ENCODE measurements at regions not wholly inside any gene's neighbourhood (a gene's known extent, or its start where the extent isn't known, plus 50 kb on each side); places are given as distances from the start of the nearest gene placed in this dataset.
"Not testable (repeated sequence)": the region's sequence is repeated elsewhere in the genome, so short reads cannot be mapped to it uniquely, and the experiment has no call there.

DNA sequence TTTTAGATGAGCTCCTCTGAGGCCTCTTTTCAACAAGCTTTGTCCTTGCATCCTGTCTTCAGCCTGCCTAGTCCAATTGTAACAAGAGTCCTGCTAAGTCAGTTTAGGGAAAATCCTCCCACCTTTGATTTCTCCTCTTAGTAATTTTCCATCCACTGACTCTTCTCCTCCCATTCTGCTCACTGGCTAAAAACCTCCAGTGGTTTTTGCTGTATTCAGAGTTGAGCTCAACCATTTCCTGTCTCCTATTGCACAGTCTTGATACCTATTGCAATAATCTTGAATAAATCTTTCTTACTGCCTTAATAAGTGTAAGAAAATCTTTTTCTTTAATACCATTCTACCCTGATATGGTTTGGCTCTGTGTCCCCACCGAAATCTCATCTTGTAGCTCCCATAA, 117.8 kb upstream of the ENPP6 start:
- H4K20me1 ChIP-seq (ENCODE audit: insufficient read depth, low read length) = no peaks in the 10 kb centered on the region
- H3K79me2 ChIP-seq (ENCODE audit: low read length) = no peaks in the 10 kb centered on the region
- H3K27me3 ChIP-seq (ENCODE audit: low read depth, low read length) = no peaks in the 10 kb centered on the region
- TF ChIP-seq CTCF (IDR thresholded peaks at IDR 0.05; ENCODE audit: low read depth, low read length) (no peak), EZH2phosphoT487 (IDR thresholded peaks at IDR 0.05; ENCODE audit: low read depth) (no peak)
- no peaks in the 10 kb centered on the region for H3K9me3 ChIP-seq (ENCODE audit: insufficient read depth, low read length)
- no peak overlapping the region for H2AFZ ChIP-seq (ENCODE audit: low read depth, low read length)
- H3K27ac ChIP-seq (ENCODE audit: low read length) = no peak overlapping the region
- H3K36me3 ChIP-seq (replicated peaks; ENCODE audit: low read depth, low read length) = no peaks in the 10 kb centered on the region
- H3K4me3 ChIP-seq (ENCODE audit: low read length) = no peak overlapping the region
- H3K4me2 ChIP-seq (ENCODE audit: low read length) = no peak overlapping the region
- H3K9ac ChIP-seq (ENCODE audit: low read length) = no peak overlapping the region
- peaks cover 29% of the 10 kb centered on the region for H3K4me1 ChIP-seq (ENCODE audit: low read length)

DNA sequence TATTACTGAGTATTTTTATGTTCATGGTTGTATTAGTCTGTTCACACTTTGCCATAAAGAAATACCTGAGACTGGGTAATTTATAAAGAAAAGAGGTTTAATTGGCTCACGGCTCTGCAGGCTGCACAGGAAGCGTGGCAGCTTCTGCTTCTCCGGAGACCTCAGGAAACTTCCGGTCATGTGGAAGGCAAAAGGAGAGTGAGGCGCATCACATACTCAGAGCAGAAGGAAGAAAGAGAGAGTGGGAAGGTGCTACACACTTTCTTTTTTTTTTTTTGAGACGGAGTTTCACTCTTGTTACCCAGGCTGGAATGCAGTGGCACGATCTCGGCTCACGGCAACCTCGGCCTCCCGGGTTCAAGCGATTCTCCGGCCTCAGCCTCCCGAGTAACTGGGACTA, 115.8 kb upstream of the ENPP6 start:
- H3K4me3 ChIP-seq (ENCODE audit: low read length); H3K27me3 ChIP-seq (ENCODE audit: low read depth, low read length); H2AFZ ChIP-seq (ENCODE audit: low read depth, low read length); H3K4me2 ChIP-seq (ENCODE audit: low read length); H3K27ac ChIP-seq (ENCODE audit: low read length); H3K79me2 ChIP-seq (ENCODE audit: low read length); H3K36me3 ChIP-seq (replicated peaks; ENCODE audit: low read depth, low read length); H4K20me1 ChIP-seq (ENCODE audit: insufficient read depth, low read length); H3K9me3 ChIP-seq (ENCODE audit: insufficient read depth, low read length); H3K9ac ChIP-seq (ENCODE audit: low read length): not testable (repeated sequence)
- H3K4me1 ChIP-seq (ENCODE audit: low read length) = peaks cover 50% of the 10 kb centered on the region

GRCh38 chr4:184331268-184331995, 113.8 kb upstream of the ENPP6 start:
- H3K36me3 ChIP-seq (replicated peaks; ENCODE audit: low read depth, low read length) = no peaks in the 10 kb centered on the region
- no peaks in the 10 kb centered on the region for H3K79me2 ChIP-seq (ENCODE audit: low read length)
- no peaks in the 10 kb centered on the region for H4K20me1 ChIP-seq (ENCODE audit: insufficient read depth, low read length)
- peaks cover 70% of the 10 kb centered on the region for H3K4me1 ChIP-seq (ENCODE audit: low read length)
- H3K27ac ChIP-seq (ENCODE audit: low read length) = peak overlapping the region; percentile 99
- peak overlapping the region; percentile 44 for H3K4me2 ChIP-seq (ENCODE audit: low read length)
- H3K27me3 ChIP-seq (ENCODE audit: low read depth, low read length) = no peaks in the 10 kb centered on the region
- no peak for TF ChIP-seq CTCF (IDR thresholded peaks at IDR 0.05; ENCODE audit: low read depth, low read length)
- no peak for TF ChIP-seq EZH2phosphoT487 (IDR thresholded peaks at IDR 0.05; ENCODE audit: low read depth)
- H2AFZ ChIP-seq (ENCODE audit: low read depth, low read length) = no peak overlapping the region
- H3K4me3 ChIP-seq (ENCODE audit: low read length) = no peak overlapping the region
- peak overlapping the region; percentile 54 for H3K9ac ChIP-seq (ENCODE audit: low read length)
- no peaks in the 10 kb centered on the region for H3K9me3 ChIP-seq (ENCODE audit: insufficient read depth, low read length)

DNA sequence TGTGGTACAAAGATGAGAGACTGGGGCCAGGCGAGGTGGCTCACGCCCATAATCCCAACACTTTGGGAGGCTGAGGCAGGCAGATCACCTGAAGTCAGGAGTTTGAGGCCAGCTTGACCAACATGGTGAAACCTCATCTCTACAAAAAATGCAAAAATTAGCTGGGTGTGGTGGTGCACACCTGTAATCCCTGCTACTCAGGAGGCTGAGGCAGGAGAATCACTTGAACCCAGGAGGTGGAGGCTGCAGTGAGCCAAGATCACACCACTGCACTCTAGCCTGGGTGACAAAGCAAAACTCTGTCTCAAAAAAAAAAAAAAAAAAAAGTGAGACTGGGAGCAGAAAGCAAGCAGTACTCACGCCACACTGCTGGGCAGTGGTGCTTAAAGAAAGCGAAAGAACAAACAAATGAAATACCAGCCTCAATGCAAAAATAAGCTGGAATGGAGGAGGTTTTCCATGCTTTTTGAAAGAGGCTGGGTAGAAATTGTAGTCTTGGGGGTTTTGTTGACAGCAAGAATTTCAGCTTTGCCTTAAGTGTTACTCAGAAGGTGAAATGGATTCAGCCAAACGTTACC, 112.9 kb upstream of the ENPP6 start:
- H3K79me2 ChIP-seq (ENCODE audit: low read length) = not testable (repeated sequence)
- H3K4me1 ChIP-seq (ENCODE audit: low read length) = peaks cover 78% of the 10 kb centered on the region
- H3K4me2 ChIP-seq (ENCODE audit: low read length) = peak overlapping the region; percentile 44

DNA sequence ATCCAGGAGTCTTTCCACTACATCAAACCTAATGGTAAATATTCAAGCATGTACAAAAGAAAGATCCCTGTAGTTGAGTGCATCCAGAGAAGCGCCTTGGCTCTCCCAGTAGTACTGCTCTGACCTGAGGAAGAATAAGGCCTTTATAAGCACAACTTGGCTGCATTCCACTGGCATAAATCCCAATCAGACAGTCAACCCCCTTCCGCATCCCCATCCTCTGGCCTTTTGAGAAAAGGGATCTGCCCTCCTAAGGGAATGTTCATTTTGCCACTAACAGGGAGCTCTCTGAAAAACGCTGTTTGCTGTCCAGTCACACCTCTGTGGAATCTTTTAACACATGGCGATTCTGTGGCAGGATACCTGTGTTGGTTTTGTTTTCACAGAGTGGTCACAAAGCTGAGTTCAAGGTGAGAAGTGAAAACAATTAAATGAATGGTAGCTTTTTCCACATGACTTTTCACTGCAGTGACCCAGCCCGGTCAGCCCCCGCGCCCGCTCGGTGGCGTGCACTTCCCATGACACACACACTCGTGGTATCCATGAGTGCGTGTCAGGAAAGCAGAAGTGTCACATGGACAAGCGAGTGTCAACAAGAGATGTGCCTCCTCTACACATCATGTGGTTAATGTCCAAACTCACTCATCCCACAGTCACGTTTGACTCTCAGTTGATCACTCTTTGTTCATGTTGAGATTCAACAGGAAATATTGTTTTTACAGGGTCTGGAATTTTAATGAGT, 112.2 kb upstream of the ENPP6 start:
- H3K9me3 ChIP-seq (ENCODE audit: insufficient read depth, low read length) = no peaks in the 10 kb centered on the region
- no peaks in the 10 kb centered on the region for H3K79me2 ChIP-seq (ENCODE audit: low read length)
- no peak overlapping the region for H3K4me3 ChIP-seq (ENCODE audit: low read length)
- no peaks in the 10 kb centered on the region for H3K36me3 ChIP-seq (replicated peaks; ENCODE audit: low read depth, low read length)
- peaks cover 82% of the 10 kb centered on the region for H3K4me1 ChIP-seq (ENCODE audit: low read length)
- H2AFZ ChIP-seq (ENCODE audit: low read depth, low read length) = no peak overlapping the region
- H3K27me3 ChIP-seq (ENCODE audit: low read depth, low read length) = no peaks in the 10 kb centered on the region
- peak overlapping the region; percentile 40 for H3K4me2 ChIP-seq (ENCODE audit: low read length)
- no peaks in the 10 kb centered on the region for H4K20me1 ChIP-seq (ENCODE audit: insufficient read depth, low read length)
- peak overlapping the region; percentile 99 for H3K27ac ChIP-seq (ENCODE audit: low read length)
- H3K9ac ChIP-seq (ENCODE audit: low read length) = peak overlapping the region; percentile 71
- TF ChIP-seq EZH2phosphoT487 (IDR thresholded peaks at IDR 0.05; ENCODE audit: low read depth) (no peak), CTCF (IDR thresholded peaks at IDR 0.05; ENCODE audit: low read depth, low read length) (no peak)

More for the DNA sequence above, 112.9 kb upstream of the ENPP6 start:
- not testable (repeated sequence) for H3K9me3 ChIP-seq (ENCODE audit: insufficient read depth, low read length); H2AFZ ChIP-seq (ENCODE audit: low read depth, low read length); H3K4me3 ChIP-seq (ENCODE audit: low read length); H3K27me3 ChIP-seq (ENCODE audit: low read depth, low read length); H3K36me3 ChIP-seq (replicated peaks; ENCODE audit: low read depth, low read length); H4K20me1 ChIP-seq (ENCODE audit: insufficient read depth, low read length)
- peak overlapping the region; percentile 71; the same call in 1 of the 2 replicates for H3K9ac ChIP-seq (ENCODE audit: low read length)
- peak overlapping the region; percentile 99 for H3K27ac ChIP-seq (ENCODE audit: low read length)
